GM19328 (cell line): ENCODE measurements at regions not wholly inside any gene's neighbourhood (a gene's known extent, or its start where the extent isn't known, plus 50 kb on each side); places are given as distances from the start of the nearest gene placed in this dataset.

Experiments used
- ATAC-seq: cut with Tn5 transposase; IDR thresholded peaks from one replicate; pipeline ENCODE4 v1.9.1; 2021; ENCODE audit warnings: mild to moderate bottlenecking, moderate library complexity; ENCODE audit not compliant: unreplicated experiment

DNA sequence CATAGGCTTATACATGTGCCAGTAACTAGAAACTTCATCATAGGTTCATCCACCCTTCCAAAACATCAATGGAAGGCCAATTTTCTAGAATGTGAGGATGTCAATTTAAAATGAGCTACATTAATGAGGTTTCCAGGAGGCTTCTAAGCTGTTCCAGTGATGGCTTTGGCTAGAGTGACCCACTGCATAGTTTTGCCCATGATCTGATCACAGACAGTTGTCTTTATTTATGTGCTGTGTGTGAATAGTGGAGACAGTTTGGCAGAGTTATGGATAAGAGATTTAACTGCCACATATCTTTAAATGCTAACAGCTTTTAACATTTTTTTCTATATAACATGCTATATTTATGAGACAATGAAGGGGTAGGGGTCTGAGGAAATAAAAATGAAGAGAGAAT lies 139.0 kb upstream of the ZNF462 start:
- no peak for ATAC-seq

DNA sequence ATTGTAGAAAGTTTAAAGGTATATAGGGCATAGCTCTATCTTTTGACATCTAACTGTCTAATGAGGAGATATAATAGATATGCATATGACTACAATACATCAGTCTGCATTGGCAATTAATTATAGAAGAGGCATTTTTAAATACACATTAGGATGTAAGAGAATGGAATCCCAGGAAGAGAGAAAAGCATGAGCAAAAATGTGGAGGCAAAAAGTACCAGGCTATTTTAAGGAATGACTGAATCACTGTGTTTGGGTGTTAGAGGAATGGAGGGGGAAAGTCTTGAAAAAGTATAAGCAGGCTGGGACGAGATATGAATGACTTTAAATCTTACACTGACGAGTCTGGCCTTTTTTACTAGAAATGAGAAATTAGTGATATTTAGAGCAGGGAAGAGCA lies 138.4 kb upstream of the ZNF462 start:
- ATAC-seq: no peak

DNA sequence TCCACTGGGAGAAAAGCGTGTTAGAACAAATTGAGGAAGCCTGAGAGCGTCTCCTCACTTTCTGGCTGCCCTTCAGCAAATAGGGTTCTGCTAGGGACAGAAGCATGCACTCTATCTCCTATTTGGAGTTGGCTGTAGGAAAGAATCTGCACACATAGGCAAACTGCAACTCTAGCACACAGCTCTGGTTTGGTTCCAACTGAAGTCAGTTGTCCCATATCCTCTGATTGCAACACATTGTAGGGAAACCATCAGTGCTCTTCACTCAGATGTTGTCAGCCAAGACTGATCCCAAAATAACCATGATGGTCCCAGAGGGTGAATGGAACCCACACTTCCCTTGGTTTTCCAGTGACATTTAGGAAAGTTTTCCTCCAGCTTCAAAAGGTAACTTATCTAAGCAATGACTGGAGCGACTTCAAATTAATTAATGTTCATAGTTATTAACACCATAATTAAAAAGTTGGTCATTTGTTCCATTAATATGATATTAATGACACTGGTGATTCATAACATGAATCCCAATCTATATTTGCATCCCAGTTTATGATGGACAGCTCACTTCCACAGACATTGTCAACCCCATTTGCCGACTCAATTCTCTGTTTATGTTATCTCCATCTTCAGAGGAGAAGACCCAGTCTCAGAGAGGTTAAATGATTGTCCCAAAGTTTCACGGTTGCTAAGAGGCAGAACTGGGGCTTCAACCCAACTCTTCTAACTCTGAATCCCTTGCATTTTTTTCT lies 136.7 kb upstream of the ZNF462 start:
- ATAC-seq: no peak

DNA sequence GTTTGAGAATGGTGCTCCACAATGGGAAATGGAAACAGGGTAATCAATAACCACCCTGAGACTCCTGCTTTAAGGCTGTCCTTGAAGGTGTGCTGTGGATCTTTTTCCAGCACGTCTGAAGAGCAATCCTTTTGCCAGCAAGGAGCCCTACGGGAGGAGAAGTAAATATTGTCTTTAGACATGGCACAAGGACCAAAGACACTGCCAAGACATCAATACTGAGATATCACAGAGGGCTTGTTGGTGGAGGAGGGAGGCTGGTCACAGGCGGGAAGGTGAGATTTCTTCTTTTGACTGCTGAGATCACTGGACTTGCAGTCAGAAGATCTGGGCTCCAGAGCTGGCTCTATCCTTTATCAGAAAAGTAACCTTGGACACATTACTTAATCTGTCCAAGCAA lies 135.0 kb upstream of the ZNF462 start:
- ATAC-seq: no peak

DNA sequence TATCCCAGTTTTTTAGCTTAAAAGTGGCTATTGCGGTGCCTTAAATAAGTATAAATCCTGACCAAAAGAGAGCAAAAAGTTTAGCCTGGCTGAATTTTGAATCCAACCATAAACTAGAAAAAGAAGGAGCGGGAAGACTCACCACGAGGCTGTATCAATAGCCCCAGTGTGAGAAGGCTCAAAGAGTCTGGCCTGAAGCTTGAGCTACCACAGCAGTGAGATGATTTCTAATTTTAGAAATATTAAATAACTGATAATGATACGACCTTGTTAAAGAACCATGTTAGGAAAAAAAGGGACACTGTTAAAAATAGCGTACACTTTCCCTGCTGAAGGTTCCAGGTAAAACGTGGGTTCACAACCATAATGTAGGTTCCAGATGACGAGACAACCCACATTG lies 134.1 kb upstream of the ZNF462 start:
- ATAC-seq: no peak

DNA sequence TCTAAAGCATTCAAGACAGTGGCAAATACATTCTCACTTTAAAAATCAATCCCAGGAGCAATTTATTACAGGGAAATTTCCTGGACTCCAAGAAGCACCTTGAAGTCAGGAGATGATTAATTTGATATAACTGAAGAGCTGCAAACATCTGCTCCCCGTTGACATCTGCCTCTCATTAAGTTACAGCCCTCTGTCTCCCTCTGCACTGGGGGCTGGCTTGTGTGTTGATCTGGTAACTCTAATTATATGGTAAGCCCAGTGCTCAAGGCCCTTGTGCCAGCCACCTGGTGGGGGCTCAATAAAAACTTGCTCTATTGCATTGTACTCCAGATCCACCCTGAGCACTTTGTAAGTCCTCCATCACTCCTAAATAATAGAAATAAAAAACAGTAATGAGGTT lies 131.1 kb upstream of the ZNF462 start:
- ATAC-seq: no peak

DNA sequence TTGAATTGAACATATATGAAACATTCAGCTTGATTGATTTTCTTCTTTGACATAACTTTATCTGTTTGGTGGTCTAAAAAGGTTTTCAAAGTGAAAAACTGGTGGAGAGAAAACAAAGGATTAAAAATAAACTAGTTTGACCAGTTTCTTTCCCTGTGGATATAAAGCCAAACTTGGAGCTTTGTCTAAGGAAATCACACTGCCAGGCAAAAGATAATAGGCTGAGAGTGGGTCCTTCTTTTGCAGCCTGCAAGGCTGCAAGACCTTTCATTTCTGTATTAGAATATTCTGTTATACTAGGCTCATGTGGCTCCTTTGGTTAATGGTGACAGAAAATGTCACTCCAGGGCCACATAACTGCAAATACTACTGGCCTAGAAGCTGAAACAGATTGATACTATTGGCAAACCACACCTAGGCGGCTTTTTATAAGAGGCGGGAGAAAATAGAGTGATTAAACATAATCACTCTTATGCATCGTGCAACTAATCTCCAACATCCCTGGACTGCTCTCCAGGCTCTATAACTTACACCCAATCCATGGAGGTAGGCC lies 129.1 kb upstream of the ZNF462 start:
- no peak for ATAC-seq

DNA sequence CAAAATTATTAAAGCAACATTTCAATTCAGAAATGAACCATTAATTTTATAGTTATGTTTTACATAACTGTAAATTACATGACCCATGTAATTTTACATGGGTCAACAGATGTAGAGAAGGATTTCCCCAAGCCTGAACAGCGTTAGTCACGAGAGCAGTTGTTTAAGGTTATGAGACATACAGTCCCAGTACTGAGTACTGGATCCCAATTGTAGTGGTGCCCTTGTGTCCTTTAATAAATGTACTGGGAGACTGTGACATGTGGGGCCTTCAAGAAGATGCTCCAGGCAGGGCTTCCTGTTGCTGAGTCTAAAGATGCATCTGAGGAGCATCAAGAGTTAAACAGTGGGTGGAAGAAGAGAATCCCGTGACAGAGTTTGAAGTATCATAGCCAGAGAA lies 125.5 kb upstream of the ZNF462 start:
- ATAC-seq: no peak

DNA sequence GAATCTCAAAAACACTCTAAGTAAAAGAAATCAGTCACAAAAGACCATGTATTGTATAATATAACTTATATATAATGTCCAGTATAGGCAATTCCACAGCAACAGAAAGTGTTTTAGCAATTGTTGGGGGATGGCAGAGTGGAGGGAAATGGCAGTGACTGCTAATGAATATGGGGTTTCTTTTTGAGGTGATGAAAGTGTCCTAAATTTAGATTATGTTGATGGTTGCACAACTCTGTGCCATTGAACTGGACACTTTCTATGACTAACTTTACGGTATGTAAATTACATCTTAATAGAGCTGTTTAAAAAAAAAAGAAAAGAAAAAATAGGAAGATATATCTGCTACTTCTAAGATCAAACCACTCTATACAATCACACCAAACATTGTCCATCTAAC lies 124.9 kb upstream of the ZNF462 start:
- no peak for ATAC-seq

DNA sequence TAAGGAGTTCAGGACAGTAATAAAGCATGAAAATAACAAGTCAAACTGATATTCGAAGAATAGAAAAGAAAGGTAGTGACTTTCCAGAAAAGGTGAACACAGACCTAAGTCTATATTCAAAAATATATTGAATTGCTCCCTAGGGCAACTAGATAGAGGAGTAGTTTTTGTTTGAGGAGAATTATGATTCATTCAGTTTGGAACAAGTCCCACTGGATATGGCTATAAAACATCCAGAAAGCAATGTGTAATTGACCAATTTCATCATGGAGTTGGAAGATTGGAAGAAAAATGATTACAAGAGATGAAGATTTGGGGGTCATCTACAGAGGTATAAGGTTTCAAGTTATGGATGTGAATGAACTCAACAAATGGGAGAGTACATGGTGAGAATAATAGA lies 117.5 kb upstream of the ZNF462 start:
- ATAC-seq: no peak

DNA sequence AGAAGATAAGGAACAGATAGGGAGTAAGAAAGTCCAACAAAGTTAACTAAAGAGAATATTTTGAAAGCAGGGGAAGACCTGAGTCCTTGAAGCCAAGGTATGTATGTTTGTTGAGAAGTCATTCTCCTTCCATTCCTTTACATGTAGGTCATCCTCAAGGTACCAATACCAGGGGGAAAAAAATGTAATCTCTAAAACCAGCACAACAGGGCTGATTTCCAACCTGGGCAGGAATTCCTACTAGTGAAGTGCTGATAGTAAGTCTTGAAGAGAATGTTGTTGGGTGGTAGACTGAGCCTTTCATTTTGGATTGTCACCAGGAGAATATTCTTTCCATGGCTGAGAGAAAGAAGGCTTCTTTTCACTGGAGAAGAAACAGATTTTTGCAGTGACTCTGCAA lies 117.1 kb upstream of the ZNF462 start:
- no peak for ATAC-seq

DNA sequence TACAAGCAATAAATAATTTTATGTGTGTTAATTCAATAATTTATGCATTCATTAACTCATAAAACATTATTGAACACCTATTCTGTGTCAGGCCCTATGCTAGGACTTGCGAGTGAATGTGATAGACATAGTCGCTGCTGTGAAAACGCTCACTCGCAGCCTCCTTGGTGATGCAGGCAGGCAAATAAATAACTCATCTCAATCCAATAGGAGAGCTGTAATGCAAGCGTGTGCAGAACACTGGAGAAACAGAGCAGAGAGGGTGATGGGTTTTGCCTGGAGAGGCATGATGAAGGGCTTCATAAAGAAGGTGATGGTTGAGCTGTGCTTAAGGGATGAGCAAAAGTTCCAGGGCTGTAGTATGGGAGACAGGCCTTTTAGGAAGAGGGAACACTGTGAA lies 111.3 kb upstream of the ZNF462 start:
- ATAC-seq: no peak

DNA sequence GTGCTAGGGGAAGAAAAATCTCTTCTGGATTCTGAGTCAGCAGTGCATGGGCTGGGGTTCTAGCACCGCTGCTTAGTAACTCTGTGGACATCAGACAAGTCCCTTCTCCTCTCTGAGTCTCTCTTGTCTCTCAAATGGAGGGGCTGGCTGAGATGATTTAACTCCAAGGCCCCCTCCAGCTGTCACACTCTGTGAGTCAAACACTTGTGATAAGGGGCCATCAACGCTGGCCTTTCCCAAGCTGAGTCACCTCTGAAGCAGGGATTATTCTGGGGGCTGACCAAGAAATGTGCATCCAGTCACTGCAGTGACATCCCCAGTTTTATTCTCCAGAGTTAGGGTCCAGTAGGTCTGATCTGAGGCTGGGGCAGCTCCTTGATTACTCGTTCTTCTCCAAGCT lies 110.4 kb upstream of the ZNF462 start:
- ATAC-seq: no peak

DNA sequence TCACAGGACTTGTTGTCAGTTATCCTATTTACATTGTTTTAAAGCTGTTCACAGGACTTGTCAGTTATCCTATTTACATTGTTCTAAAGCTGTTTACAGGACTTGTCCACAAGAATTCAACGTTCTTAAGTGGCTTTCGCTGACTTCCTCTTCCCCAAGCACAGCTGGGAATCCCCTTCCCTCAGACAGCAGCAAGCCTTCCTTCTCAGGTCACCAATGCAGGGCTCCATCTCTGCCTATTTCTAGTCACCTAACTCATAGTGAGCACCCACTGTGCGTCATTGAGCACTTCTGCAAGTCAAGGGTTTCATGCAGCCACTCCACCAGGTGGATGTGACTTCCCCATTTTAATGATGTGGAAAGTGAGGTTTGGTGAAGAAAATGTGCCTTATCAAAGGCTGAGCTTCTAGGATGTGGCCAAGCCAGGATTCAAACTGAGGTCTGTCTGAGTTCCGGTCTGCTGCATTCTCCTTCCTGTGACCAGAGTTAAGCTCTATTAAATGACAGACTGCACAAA lies 109.8 kb upstream of the ZNF462 start:
- ATAC-seq: peak; percentile 87

DNA sequence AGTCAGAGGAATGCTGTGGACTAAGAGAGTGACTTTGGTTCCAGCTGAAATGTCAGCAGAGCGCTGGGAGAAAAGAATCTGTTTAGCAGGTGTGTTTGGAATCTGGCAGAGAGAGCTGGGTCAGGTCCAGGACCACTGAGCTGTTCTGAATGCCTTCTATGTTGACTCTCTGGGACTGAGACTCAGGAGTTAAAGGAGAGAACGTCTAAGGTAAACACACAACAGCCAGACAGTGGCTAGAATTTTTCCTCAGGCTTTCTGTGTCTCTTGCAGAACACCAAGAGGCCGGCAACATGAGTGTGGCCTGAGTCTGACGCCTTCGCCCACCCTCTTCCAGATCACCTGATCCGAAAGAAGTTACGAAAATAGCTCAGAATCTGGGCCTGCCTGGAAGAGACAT lies 107.2 kb upstream of the ZNF462 start:
- no peak for ATAC-seq

DNA sequence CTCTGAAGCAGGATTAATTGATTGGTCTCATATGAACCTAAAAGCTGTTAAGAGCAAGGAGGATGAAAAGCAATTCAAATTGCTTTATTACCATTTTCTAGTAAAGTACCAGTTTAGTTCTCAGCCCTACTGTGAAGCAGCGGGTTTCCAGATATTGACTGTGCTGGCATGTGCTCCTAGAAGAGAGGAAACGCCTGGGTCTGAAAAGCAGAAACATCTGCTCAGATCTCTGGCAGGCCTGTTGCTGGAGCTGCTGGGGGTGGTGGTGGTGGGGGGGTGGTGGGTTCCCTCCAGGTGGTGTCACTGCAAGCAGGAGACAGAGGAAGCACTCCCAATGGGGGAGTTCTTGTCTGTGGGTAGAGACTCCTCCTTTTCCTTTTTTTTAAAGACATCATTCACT lies 105.5 kb upstream of the ZNF462 start:
- no peak for ATAC-seq

DNA sequence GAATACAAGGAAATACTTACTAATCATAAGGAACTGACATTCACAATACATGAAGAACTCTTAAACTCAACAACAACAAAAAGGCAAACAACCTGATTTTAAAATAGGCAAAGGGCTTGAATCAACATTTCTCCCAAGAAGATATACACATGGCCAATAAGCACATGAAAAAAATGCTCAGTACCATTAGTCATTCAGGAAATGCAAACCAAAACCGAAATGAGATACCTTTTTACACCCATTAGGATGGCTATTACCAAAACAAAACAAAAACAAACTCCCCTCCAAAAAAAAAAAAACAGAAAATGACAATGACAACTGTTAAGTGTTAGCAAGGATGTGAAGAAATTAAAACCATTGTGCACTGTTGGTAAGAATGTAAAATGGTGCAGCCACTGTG lies 104.1 kb upstream of the ZNF462 start:
- no peak for ATAC-seq

DNA sequence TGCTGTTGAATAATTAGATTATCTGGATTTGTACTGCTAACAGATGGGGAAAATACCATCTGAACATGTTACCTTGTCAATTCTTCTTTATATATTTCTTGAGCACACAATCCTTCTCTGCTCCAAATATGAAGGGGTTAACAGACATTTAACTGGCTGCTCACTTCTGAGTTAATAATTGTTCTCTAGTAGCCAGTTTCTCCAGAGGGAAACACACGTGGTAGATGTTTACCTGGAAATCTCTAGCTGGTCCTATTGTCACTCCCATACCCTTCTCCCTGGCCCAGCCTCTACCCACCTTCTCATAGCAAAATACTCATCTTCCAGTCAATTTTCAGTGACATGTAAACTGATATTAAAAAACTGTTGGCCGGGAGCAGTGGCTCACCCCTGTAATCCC lies 101.5 kb upstream of the ZNF462 start:
- no peak for ATAC-seq

DNA sequence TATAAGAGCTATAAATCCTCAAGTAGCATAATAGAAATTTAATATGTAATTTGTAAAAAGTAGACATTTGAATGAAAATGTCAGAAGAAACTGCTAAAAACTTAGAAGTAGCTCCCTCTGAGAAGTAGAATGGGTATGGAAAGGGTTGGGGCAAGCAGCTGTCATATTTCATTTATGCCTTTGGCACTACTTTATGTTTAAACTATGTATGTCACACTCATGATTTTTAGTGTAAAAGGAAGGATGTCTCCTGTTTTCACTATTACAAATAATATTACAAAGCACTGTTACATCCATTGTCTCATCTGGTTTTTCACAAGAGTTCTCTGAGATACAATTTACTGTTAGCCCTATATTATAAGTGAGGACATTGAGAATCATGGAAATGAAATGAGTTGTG lies 96.3 kb upstream of the ZNF462 start:
- ATAC-seq: no peak

DNA sequence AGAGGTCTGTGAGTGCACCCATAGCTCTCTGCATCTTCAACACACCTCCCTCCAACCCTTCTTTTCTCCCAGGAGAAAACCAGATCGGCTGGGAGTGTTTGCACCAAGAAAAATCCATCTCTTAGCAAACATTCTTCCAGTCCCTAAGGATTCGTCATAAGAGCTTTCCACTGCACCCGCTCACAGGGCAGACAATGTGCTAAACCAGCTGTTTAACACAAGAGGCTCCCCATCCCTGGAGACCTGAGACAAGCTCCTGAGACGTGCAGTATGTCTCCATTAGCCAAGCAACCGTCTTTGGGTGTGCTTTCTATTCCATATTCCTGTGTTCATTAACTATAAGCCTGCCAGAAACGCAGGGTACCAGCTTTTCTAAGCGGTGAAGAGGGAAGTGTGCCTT lies 93.6 kb upstream of the ZNF462 start:
- ATAC-seq: no peak

DNA sequence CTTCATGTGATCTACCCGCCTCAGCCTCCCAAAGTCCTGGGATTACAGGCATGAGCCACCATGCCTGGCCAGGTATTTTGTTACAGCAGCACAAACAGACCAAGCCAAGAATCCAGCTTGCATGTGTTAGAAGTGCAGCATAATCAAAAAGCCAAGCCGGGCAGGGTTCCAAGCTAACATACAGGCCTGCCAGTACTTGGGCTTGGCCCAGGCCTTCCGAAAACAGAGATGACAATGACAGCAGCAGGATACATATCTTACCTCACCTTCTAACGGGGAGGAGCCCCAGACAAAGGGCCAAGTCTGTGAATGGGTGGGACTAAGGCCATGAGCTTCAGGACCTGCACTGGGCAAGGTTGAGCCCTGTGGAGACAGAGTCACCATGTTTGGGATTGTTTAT lies 91.4 kb upstream of the ZNF462 start:
- no peak for ATAC-seq

DNA sequence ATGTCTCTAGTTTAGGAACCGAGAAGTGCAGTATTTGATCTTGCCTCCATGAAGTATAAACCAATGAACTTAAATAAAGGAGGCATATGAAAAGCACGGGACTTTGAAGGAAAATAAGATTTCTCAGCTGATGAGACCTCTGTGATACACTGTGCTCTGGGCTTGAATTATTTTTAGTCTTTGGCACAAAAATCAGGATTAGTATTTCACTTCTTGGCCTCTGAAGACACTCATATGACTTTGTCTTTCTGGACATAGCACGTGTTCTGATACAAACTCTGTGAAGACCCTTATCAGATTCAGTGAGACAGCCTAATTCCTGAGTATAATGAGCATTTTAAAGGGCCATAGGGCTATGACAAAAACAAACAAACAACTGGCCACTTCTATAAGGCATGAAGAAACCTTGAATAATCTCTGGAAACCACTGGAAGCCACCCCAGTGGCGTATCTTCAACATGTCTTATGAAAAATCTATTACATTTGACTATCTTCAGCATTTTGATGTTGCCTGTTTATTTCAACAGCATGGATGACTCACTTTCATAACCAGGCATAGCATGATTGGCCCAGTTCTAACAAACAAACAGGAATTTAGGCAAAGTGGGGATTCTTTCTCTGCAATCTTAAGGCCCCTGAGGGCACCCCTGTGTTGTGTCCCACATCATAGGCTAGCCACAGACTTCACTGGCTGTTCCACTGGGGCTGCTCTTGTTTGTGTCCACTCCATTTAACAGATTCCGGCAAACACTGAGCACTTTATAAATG lies 90.3 kb upstream of the ZNF462 start:
- ATAC-seq: no peak
